Gastroesophageal sphincter (tissue), 3 donors: ENCODE measurements at regions not wholly inside any gene's neighbourhood (a gene's known extent, or its start where the extent isn't known, plus 50 kb on each side); places are given as distances from the start of the nearest gene placed in this dataset.

Experiments
- CTCF ChIP-seq, 4 experiments: fragments of 200-600 bp in 2 of 4; fragments of 450-650 bp in 2 of 4; sonication (generic) in 1 of 4; IDR thresholded peaks; one replicate each; pipeline ENCODE4 v1.5.1; 2017 to 2019; ENCODE audit warnings: antibody characterized with exemption in 4 of 4, mild to moderate bottlenecking in 2 of 4, moderate library complexity in 2 of 4
- POLR2A ChIP-seq, 2 donors: fragments of 450-650 bp; IDR thresholded peaks; one replicate each; pipeline ENCODE4 v1.6.1; 2017; ENCODE audit warnings: antibody characterized with exemption in 2 of 2, mild to moderate bottlenecking in 2 of 2, moderate library complexity in 1 of 2

GRCh38 chr15:96222981-96223380, 107.5 kb upstream of the NR2F2 start:
- TF ChIP-seq CTCF (IDR thresholded peaks at IDR 0.05) (no peak), POLR2A (IDR thresholded peaks at IDR 0.05) (no peak)
